ENCODE measurements at regions not wholly inside any gene's neighbourhood (a gene's known extent, or its start where the extent isn't known, plus 50 kb on each side); places are given as distances from the start of the nearest gene placed in this dataset.

DNA sequence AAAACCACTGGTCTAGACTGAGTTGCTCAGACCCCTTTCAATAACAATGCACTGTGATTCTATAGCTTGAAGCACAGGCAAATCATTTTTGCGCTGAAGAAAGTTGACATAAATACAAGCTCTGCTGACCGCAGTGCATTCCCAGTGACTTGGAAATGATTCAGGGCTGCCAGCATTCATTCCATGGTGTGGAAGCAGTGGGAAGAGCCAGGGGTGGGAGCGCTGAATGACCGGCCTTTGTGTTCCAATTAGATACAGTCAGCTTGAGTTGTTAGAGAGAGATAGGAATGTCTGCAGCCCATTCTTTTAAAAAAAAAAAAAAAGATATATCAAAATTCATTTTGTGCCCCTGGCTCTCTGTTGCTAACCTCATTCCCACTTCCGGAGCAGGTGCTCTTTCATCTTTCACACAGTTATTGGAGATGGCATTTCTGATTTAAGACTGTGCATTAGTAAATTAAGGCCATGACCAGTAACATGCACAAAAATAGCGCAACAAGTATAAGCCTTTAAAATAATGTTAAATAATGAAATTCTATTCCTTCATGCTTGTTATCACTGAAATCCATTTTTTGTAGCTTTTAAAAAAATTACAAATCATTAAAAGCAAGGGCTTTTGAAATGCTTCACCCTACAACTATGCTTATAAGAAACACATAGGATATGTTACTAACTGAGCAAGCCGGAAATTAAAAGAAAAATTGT lies 59.4 kb upstream of the CTLA4 start:
- peaks cover 27 to 48% of the 10 kb centered on the region in 2 donors for H3K4me1 ChIP-seq (ENCODE audit: control insufficient read depth in 1 of 2, insufficient read depth in 2 of 2, low read length in 2 of 2)
- 94% methylated on average over 2 of the region's 7 CpGs for WGBS (ENCODE audit: insufficient coverage)
- DNase-seq, result no peak
- H3K4me2 ChIP-seq (replicated peaks; ENCODE audit: extremely low read depth, low read length, poor library complexity, severe bottlenecking), result no peak overlapping the region
- H3K4me1 Mint-ChIP-seq, result peaks cover 52% of the 10 kb centered on the region
- no peaks in the 10 kb centered on the region for H3K27me3 Mint-ChIP-seq (ENCODE audit: low read depth in 3 of 3)
- no peak overlapping the region for H3K27ac ChIP-seq (ENCODE audit: low read depth in 1 of 2, low read length in 2 of 2)
- peaks cover 0 to 7% of the 10 kb centered on the region in 2 donors for H3K9me3 ChIP-seq (replicated peaks in 1 of 2; ENCODE audit: control insufficient read depth in 1 of 2, insufficient read depth in 1 of 2, low read length in 2 of 2)
- H4K20me1 ChIP-seq (ENCODE audit: insufficient read depth, low read length), result no peaks in the 10 kb centered on the region
- TF ChIP-seq CTCF (IDR thresholded peaks at IDR 0.05), result no peak
- no peak overlapping the region for H3K9ac ChIP-seq (ENCODE audit: insufficient read depth, low read length, poor library complexity, severe bottlenecking)
- H2AFZ ChIP-seq (ENCODE audit: insufficient read depth, low read depth, low read length, poor library complexity, severe bottlenecking), result no peak overlapping the region
- H3K27me3 ChIP-seq (ENCODE audit: control insufficient read depth in 2 of 2, insufficient read depth in 2 of 2, low read length in 2 of 2), result no peaks in the 10 kb centered on the region
- H3K9me3 Mint-ChIP-seq, result peaks cover 3 to 18% (median 8%) of the 10 kb centered on the region in 7 donors
- H3K79me2 ChIP-seq (ENCODE audit: insufficient read depth, low read length), result no peaks in the 10 kb centered on the region
- no peak overlapping the region for H3K4me3 ChIP-seq (replicated peaks in 1 of 3; ENCODE audit: low read depth in 2 of 3, low read length in 3 of 3)
- H3K4me3 Mint-ChIP-seq, result no peak overlapping the region
- H3K27ac Mint-ChIP-seq, result peak overlapping the region in 1 of 7 donors; percentile 22
- H3K36me3 Mint-ChIP-seq, result peaks cover 3 to 4% of the 10 kb centered on the region in 2 donors
- intact Hi-C loops (cut with micrococcal nuclease), result no loop called here
- H3K36me3 ChIP-seq (replicated peaks in 1 of 2; ENCODE audit: control insufficient read depth in 1 of 2, insufficient read depth in 2 of 2, low read length in 2 of 2), result no peaks in the 10 kb centered on the region

- H3K27ac Mint-ChIP-seq, result peak overlapping the region in 3 of 7 donors; percentile 36 to 76 (median 50)
- Histone ChIP-seq H3K9ac (ENCODE audit: insufficient read depth, low read length, poor library complexity, severe bottlenecking) (no peak overlapping the region), H3K79me2 (ENCODE audit: insufficient read depth, low read length) (no peaks in the 10 kb centered on the region), H3K4me2 (replicated peaks; ENCODE audit: extremely low read depth, low read length, poor library complexity, severe bottlenecking) (no peak overlapping the region), H3K27me3 (ENCODE audit: control insufficient read depth in 2 of 2, insufficient read depth in 2 of 2, low read length in 2 of 2) (no peaks in the 10 kb centered on the region), H2AFZ (ENCODE audit: insufficient read depth, low read depth, low read length, poor library complexity, severe bottlenecking) (no peak overlapping the region), H3K4me1 (ENCODE audit: control insufficient read depth in 1 of 2, insufficient read depth in 2 of 2, low read length in 2 of 2) (peaks cover 27 to 48% of the 10 kb centered on the region in 2 donors), H3K27ac (ENCODE audit: low read depth in 1 of 2, low read length in 2 of 2) (no peak overlapping the region), H3K9me3 (replicated peaks in 1 of 2; ENCODE audit: control insufficient read depth in 1 of 2, insufficient read depth in 1 of 2, low read length in 2 of 2) (peaks cover 0 to 7% of the 10 kb centered on the region in 2 donors), H4K20me1 (ENCODE audit: insufficient read depth, low read length) (no peaks in the 10 kb centered on the region), H3K4me3 (replicated peaks in 1 of 3; ENCODE audit: low read depth in 2 of 3, low read length in 3 of 3) (no peak overlapping the region), H3K36me3 (replicated peaks in 1 of 2; ENCODE audit: control insufficient read depth in 1 of 2, insufficient read depth in 2 of 2, low read length in 2 of 2) (no peaks in the 10 kb centered on the region)
- DNase-seq, result no peak
- peaks cover 0 to 7% of the 10 kb centered on the region in 2 donors for H3K36me3 Mint-ChIP-seq
- WGBS (ENCODE audit: insufficient coverage), result 92% methylated on average over 1 of the region's 2 CpGs
- H3K27me3 Mint-ChIP-seq (ENCODE audit: low read depth in 3 of 3), result no peaks in the 10 kb centered on the region
- peaks cover 53% of the 10 kb centered on the region for H3K4me1 Mint-ChIP-seq
- intact Hi-C loops (cut with micrococcal nuclease), result no loop called here
- H3K9me3 Mint-ChIP-seq, result peaks cover 3 to 18% (median 8%) of the 10 kb centered on the region in 7 donors
- H3K4me3 Mint-ChIP-seq, result no peak overlapping the region
- TF ChIP-seq CTCF (IDR thresholded peaks at IDR 0.05), result no peak
Measured at GRCh38 chr2:203809084-203809521, 58.5 kb upstream of the CTLA4 start.

Data from CD14-positive monocyte (primary cell).